Duodenal mucosa (tissue), 2 donors: ENCODE measurements at regions not wholly inside any gene's neighbourhood (a gene's known extent, or its start where the extent isn't known, plus 50 kb on each side); places are given as distances from the start of the nearest gene placed in this dataset.
"Not testable (repeated sequence)": the region's sequence is repeated elsewhere in the genome, so short reads cannot be mapped to it uniquely, and the experiment has no call there.

Source experiments
- H3K27ac ChIP-seq: one replicate; pipeline ENCODE4 v1.7.0; 2013; ENCODE audit warnings: low read depth, low read length
- H3K27me3 ChIP-seq, 2 donors: one replicate each; pipeline ENCODE4 v1.7.0; 2013; ENCODE audit warnings: low read length in 2 of 2, control low read depth in 1 of 2; ENCODE audit not compliant: insufficient read depth in 2 of 2, control insufficient read depth in 1 of 2
- H3K36me3 ChIP-seq, 2 donors: one replicate each; pipeline ENCODE4 v1.7.0; 2013; ENCODE audit warnings: low read length in 2 of 2, control low read depth in 1 of 2; ENCODE audit not compliant: insufficient read depth in 2 of 2, control insufficient read depth in 1 of 2
- H3K4me1 ChIP-seq, 2 donors: one replicate each; pipeline ENCODE4 v1.7.0; 2013; ENCODE audit warnings: low read length in 2 of 2, control low read depth in 1 of 2; ENCODE audit not compliant: insufficient read depth in 2 of 2, control insufficient read depth in 1 of 2
- H3K4me3 ChIP-seq, 2 donors: one replicate each; pipeline ENCODE4 v1.7.0; 2013; ENCODE audit warnings: low read length in 2 of 2, low read depth in 1 of 2
- H3K9ac ChIP-seq, 2 donors: one replicate each; pipeline ENCODE4 v1.7.0; 2013; ENCODE audit warnings: low read length in 2 of 2, low read depth in 1 of 2
- H3K9me3 ChIP-seq, 2 donors: one replicate each; pipeline ENCODE4 v1.7.0; 2013; ENCODE audit warnings: low read length in 2 of 2, control low read depth in 1 of 2; ENCODE audit not compliant: control insufficient read depth in 1 of 2

DNA sequence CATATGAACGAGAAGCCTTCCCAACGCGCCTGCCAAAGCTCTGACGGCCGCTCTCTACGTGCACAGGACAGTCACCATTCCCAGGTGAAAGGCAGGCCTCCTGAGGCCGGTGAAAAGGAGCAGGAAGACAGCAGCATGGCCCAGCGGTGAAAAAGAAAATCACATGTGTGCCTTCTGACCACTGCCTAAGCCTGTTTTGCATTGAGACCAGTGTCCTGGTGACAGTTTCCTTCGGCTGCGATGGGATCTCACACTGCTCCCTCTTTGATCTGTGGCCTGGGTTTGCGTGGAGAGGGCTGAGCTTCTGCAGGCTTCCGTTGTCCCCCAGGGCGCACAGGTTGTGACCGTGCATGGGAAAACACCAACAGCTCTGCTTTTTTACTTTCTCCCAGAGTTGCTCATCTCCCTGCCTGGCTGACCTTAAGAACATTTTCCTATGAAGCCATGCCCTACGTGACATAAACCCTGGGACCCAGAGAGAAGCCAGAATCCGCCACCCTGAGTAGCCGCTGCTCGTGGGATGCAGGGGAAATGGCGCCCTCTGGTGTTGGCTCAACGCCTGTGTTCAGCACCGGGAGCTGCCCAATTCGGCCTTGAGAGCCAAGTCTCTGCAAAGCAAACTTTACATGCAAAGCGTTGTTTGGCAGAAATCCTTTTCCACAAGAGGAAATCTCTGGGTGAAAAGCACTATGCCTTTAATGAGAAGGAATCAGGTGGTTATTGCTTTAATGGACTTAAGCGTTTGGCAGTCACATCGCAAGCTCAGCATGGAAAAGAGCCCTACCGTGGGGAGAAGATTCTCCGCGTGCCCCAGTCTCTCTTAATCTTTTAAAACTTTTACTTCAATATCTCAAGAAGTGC is 112.2 kb upstream of the GPR12 start:
- H3K4me1 ChIP-seq: no peaks in the 10 kb centered on the region
- no peak overlapping the region for H3K27ac ChIP-seq
- H3K9ac ChIP-seq: no peak overlapping the region
- H3K9me3 ChIP-seq: peaks cover 0 to 7% of the 10 kb centered on the region in 2 donors
- H3K27me3 ChIP-seq: no peaks in the 10 kb centered on the region
- no peaks in the 10 kb centered on the region for H3K36me3 ChIP-seq
- H3K4me3 ChIP-seq: no peak overlapping the region

GRCh38 chr13:26867451-26868091 is 107.0 kb upstream of the GPR12 start:
- Histone ChIP-seq H3K4me1 (no peaks in the 10 kb centered on the region), H3K9ac (no peak overlapping the region), H3K4me3 (no peak overlapping the region), H3K9me3 (no peaks in the 10 kb centered on the region), H3K27me3 (no peaks in the 10 kb centered on the region), H3K27ac (no peak overlapping the region), H3K36me3 (no peaks in the 10 kb centered on the region)

DNA sequence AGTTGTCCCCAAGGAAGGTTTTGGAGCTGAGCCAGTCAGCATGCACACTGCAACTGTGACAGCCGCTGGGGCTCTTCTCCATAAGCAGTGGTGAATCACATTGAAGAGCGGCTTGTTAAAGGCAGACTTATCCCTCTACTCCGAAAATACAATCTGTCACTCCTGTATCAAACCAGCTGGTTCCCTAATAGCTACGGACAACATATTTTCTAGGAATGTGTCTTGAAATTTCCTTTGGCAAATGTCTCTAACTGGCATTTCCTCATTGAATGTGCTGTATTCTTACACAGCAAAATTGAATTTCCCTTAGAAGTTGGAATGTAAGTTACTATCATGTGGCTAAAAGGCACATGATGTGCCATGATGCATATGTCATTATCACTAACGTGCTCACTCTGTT is 104.0 kb upstream of the GPR12 start:
- Histone ChIP-seq H3K36me3 (no peaks in the 10 kb centered on the region), H3K9ac (no peak overlapping the region), H3K9me3 (no peaks in the 10 kb centered on the region), H3K4me1 (no peaks in the 10 kb centered on the region), H3K4me3 (no peak overlapping the region), H3K27me3 (no peaks in the 10 kb centered on the region), H3K27ac (no peak overlapping the region)

DNA sequence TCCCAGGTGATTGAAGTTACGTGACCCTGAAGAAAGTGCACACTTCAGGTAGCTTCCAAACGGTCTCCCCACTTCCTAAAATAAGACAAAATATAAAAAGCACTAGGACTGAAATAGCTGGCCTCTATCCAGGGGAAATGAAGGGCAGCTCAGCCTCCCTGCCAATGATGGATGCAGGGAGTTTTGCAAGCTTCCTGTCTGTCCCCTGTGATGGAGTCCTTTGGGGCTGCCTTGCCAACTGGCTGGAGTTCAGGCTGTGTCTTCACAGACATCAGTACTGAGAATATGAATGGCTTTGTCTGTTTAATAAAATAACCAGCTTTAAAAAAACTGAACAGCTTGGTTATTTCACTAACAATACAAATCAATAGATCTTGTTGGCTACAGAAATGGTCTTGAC is 101.4 kb upstream of the GPR12 start:
- Histone ChIP-seq H3K4me3 (no peak overlapping the region), H3K27ac (no peak overlapping the region), H3K27me3 (no peaks in the 10 kb centered on the region), H3K9me3 (no peaks in the 10 kb centered on the region), H3K36me3 (no peaks in the 10 kb centered on the region), H3K4me1 (no peaks in the 10 kb centered on the region), H3K9ac (no peak overlapping the region)

- no peak overlapping the region for H3K9ac ChIP-seq
- H3K36me3 ChIP-seq: no peaks in the 10 kb centered on the region
- H3K4me3 ChIP-seq: no peak overlapping the region
- no peaks in the 10 kb centered on the region for H3K9me3 ChIP-seq
- H3K27ac ChIP-seq: no peak overlapping the region
- H3K4me1 ChIP-seq: no peaks in the 10 kb centered on the region
- H3K27me3 ChIP-seq: peaks cover 0 to 3% of the 10 kb centered on the region in 2 donors
These were observed 95.3 kb upstream of the GPR12 start for GRCh38 chr13:26855921-26856320.

GRCh38 chr13:26855071-26855470 is 94.5 kb upstream of the GPR12 start:
- peaks cover 0 to 3% of the 10 kb centered on the region in 2 donors for H3K27me3 ChIP-seq
- no peak overlapping the region for H3K27ac ChIP-seq
- no peak overlapping the region for H3K4me3 ChIP-seq
- no peaks in the 10 kb centered on the region for H3K4me1 ChIP-seq
- no peaks in the 10 kb centered on the region for H3K9me3 ChIP-seq
- H3K36me3 ChIP-seq: no peaks in the 10 kb centered on the region
- no peak overlapping the region for H3K9ac ChIP-seq

DNA sequence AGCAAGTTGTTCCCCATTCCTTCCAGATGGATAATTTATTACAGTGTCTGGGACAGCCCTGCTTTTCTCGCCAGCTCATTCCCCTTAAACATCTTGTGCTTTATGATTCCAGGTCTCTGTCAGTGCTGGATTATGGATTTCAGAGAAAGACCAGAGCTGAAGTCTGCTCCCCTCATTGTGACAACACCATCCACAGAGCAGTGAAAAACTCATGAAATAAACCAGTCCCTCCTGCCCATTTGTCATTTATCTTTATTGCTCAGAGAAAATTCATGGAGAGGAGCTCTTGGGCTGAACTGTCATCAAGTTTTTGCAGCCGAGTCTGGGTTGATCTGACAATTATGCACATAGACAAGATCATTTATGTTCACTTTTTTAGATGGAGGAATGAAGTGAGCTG is 92.7 kb upstream of the GPR12 start:
- Histone ChIP-seq H3K4me1 (no peaks in the 10 kb centered on the region), H3K27me3 (peaks cover 0 to 3% of the 10 kb centered on the region in 2 donors), H3K9ac (no peak overlapping the region), H3K4me3 (no peak overlapping the region), H3K27ac (no peak overlapping the region), H3K36me3 (no peaks in the 10 kb centered on the region), H3K9me3 (no peaks in the 10 kb centered on the region)

DNA sequence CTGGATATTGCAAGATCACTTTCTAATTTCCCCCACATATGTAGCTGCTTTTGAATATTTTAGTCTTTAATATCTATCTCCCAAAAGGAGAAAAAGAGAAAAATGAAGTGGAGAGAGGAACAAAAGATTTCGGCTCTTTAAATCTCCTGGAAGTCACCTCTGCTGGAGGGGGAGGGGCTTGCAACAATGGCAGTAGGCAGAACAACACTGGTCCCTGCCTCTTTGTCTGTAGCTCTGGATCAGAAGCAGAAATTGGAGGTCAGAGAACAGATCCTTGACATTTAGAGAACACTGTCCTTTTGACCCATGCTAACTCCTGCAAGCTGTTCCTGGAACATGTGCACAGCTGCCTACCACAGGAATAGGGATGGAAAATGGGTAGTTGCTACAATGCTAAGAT is 86.7 kb upstream of the GPR12 start:
- Histone ChIP-seq H3K27me3 (no peaks in the 10 kb centered on the region), H3K36me3 (no peaks in the 10 kb centered on the region), H3K9ac (no peak overlapping the region), H3K27ac (no peak overlapping the region), H3K4me3 (no peak overlapping the region), H3K4me1 (no peaks in the 10 kb centered on the region), H3K9me3 (no peaks in the 10 kb centered on the region)

DNA sequence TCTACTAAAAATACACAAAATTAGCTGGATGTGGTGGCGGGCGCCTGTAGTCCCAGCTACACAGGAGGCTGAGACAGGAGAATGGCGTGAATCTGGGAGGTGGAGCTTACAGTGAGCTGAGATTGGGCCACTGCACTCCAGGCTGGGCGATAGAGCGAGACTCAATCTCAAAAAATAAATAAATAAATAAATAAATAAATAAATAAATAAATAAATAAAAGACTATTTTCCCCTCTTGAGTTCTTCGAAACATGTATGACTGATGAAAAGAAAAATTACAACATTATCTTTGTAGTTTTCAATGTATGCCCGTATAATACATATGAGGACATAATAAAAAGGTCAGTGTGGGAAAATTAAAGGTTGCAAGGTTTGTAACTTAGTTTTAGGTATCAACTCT is 84.5 kb upstream of the GPR12 start:
- H3K9me3 ChIP-seq, H3K4me1 ChIP-seq, H3K36me3 ChIP-seq, H3K27me3 ChIP-seq, H3K27ac ChIP-seq, H3K4me3 ChIP-seq, H3K9ac ChIP-seq: not testable (repeated sequence)

GRCh38 chr13:26839682-26840081 is 79.1 kb upstream of the GPR12 start:
- Histone ChIP-seq H3K9ac (no peak overlapping the region), H3K4me3 (no peak overlapping the region), H3K27me3 (peaks cover 0 to 7% of the 10 kb centered on the region in 2 donors), H3K36me3 (no peaks in the 10 kb centered on the region), H3K27ac (no peak overlapping the region), H3K4me1 (no peaks in the 10 kb centered on the region), H3K9me3 (no peaks in the 10 kb centered on the region)
